ENCODE measurements at regions not wholly inside any gene's neighbourhood (a gene's known extent, or its start where the extent isn't known, plus 50 kb on each side); places are given as distances from the start of the nearest gene placed in this dataset.

GRCh38 chr18:4511166-4511565 is 56.1 kb upstream of the DLGAP1 start:
- no peak for DNase-seq

GRCh38 chr18:4510711-4511110 is 55.6 kb upstream of the DLGAP1 start:
- no peak for DNase-seq

- DNase-seq = no peak
Measured at GRCh38 chr18:4510160-4510559, 55.1 kb upstream of the DLGAP1 start.
